PC-3 (cell line): ENCODE measurements at regions not wholly inside any gene's neighbourhood (a gene's known extent, or its start where the extent isn't known, plus 50 kb on each side); places are given as distances from the start of the nearest gene placed in this dataset.

Experiments used
- ATAC-seq: fragments of 200-7000 bp; cut with Tn5 transposase; 2 replicates; pipeline ENCODE4 v1.9.1; 2020; ENCODE audit warnings: mild to moderate bottlenecking, moderate library complexity
- BruUV-seq: library from RNA; stranded (reverse); fragments of 400-500 nt; replicated peaks from 2 replicates; lab custom pipeline; 2021; lab: Mats Ljungman, UMichigan
- CTCF ChIA-PET: fragments of 300-600 bp; sonication (Branson Sonifier 250); formaldehyde crosslinking; loops from one replicate; lab custom pipeline; 2022; ENCODE audit warnings: antibody characterized with exemption; lab: Charles Lee
- POLR2A ChIA-PET: fragments of 300-600 bp; sonication (Branson Sonifier 250); formaldehyde crosslinking; loops from one replicate; lab custom pipeline; 2022; ENCODE audit warnings: antibody characterized with exemption; ENCODE audit not compliant: unreplicated experiment; lab: Charles Lee
- DNase-seq: peaks from one replicate; pipeline ENCODE4 v3.0.0-alpha.2; 2015
- H2AFZ ChIP-seq: fragments of 300-600 bp; sonication (generic); 2 replicates; pipeline ENCODE4 v1.6.0; 2016; ENCODE audit warnings: antibody characterized with exemption, low read length
- H3F3A ChIP-seq: fragments of 300-600 bp; sonication (generic); one replicate; pipeline ENCODE4 v1.6.0; 2017; ENCODE audit warnings: antibody characterized with exemption, low read length, control low read depth, mild to moderate bottlenecking; ENCODE audit not compliant: unreplicated experiment
- H3K27ac ChIP-seq: fragments of 300-600 bp; sonication (generic); 2 replicates; pipeline ENCODE4 v1.5.1; 2016; ENCODE audit warnings: mild to moderate bottlenecking, low read length
- H3K27me3 ChIP-seq: fragments of 300-600 bp; sonication (generic); 2 replicates; pipeline ENCODE4 v1.6.1; 2016; ENCODE audit warnings: low read length, mixed read lengths
- H3K36me3 ChIP-seq: fragments of 300-600 bp; sonication (generic); 2 replicates; pipeline ENCODE4 v1.6.1; 2016; ENCODE audit warnings: low read depth, mixed run types, low read length, mixed read lengths
- H3K4me1 ChIP-seq: fragments of 300-600 bp; sonication (generic); 2 replicates; pipeline ENCODE4 v1.5.1; 2016; ENCODE audit warnings: low read length; ENCODE audit not compliant: insufficient read depth
- H3K4me2 ChIP-seq: fragments of 300-600 bp; sonication (generic); 2 replicates; pipeline ENCODE4 v1.6.0; 2016; ENCODE audit warnings: low read length
- H3K4me3 ChIP-seq: fragments of 300-600 bp; sonication (generic); 2 replicates; pipeline ENCODE4 v1.5.1; 2016; ENCODE audit warnings: mild to moderate bottlenecking, low read length, mixed read lengths
- H3K79me2 ChIP-seq: fragments of 300-600 bp; sonication (generic); 2 replicates; pipeline ENCODE4 v1.6.1; 2017; ENCODE audit warnings: low read length, mixed read lengths
- H3K9ac ChIP-seq: fragments of 300-600 bp; sonication (generic); 2 replicates; pipeline ENCODE4 v1.6.0; 2016; ENCODE audit warnings: mild to moderate bottlenecking, low read length
- H3K9me2 ChIP-seq: fragments of 300-600 bp; sonication (generic); replicated peaks from 2 replicates; pipeline ENCODE4 v1.6.1; 2016; ENCODE audit warnings: mixed run types, low read length, mixed read lengths
- H3K9me3 ChIP-seq: fragments of 300-600 bp; sonication (generic); 2 replicates; pipeline ENCODE4 v1.6.1; 2016; ENCODE audit warnings: low read length, mixed read lengths
- H4K20me1 ChIP-seq: fragments of 300-600 bp; sonication (generic); 2 replicates; pipeline ENCODE4 v1.6.1; 2016; ENCODE audit warnings: low read length, mixed read lengths
- EZH2 ChIP-seq: fragments of 300-600 bp; sonication (generic); IDR thresholded peaks from one replicate; pipeline ENCODE4 v1.6.1; 2017; ENCODE audit warnings: antibody characterized with exemption, mild to moderate bottlenecking, low read length; ENCODE audit not compliant: unreplicated experiment
- EZH2phosphoT487 ChIP-seq: fragments of 300-600 bp; sonication (generic); IDR thresholded peaks from 2 replicates; pipeline ENCODE4 v1.6.1; 2018; ENCODE audit warnings: mild to moderate bottlenecking, antibody characterized with exemption, low read length, borderline replicate concordance
- intact Hi-C: fragments of 100-400 bp; cut with micrococcal nuclease; formaldehyde crosslinking; loops from 2 replicates; pipeline ENCODE4 v1.9.0; 2023
- TF ChIP-seq, protein P1 (sequence below): fragments of 300-600 bp; sonication (generic); conservative IDR thresholded peaks from 2 replicates; pipeline ENCODE4 v1.5.1; 2017; ENCODE audit warnings: antibody characterized with exemption, low read depth, mild to moderate bottlenecking, low read length

DNA sequence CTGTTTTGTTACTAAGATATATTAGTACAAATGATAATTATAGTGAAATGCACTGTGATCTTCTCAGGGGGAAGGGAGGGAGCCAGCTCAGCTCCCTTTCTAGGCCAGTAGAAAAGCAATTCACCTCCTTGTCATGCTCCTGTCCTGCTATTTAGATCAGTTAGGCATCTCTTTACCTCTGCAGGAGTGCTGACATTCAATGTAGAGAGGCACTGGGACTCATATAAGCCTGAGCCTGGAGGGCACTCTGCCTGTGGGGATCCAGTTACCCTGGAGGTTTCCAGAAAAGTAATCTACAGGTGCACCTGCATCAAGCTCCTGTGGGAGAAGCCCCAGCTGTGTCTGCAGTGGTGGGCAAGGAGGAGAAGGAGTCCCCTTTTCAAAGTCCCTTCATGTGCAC is 277.0 kb downstream of the CPS1 start:
- Histone ChIP-seq H3K27me3 (peaks cover 17% of the 10 kb centered on the region; the same call in 1 of the 2 replicates), H2AFZ (no peak overlapping the region), H3K9ac (no peak overlapping the region), H3K4me3 (no peak overlapping the region), H3F3A (no peaks in the 10 kb centered on the region), H3K9me2 (no peaks in the 10 kb centered on the region), H3K4me1 (no peaks in the 10 kb centered on the region), H3K36me3 (no peaks in the 10 kb centered on the region), H3K9me3 (no peaks in the 10 kb centered on the region), H3K4me2 (no peak overlapping the region), H3K79me2 (no peaks in the 10 kb centered on the region), H4K20me1 (no peaks in the 10 kb centered on the region; the same call in 1 of the 2 replicates), H3K27ac (no peak overlapping the region)
- intact Hi-C loops, result no loop called here
- BruUV-seq, result no TSS peak
- DNase-seq, result no peak
- ChIA-PET POLR2A (no interaction called here), CTCF (no interaction called here)
- no peak for ATAC-seq
- TF ChIP-seq, protein P1, sequence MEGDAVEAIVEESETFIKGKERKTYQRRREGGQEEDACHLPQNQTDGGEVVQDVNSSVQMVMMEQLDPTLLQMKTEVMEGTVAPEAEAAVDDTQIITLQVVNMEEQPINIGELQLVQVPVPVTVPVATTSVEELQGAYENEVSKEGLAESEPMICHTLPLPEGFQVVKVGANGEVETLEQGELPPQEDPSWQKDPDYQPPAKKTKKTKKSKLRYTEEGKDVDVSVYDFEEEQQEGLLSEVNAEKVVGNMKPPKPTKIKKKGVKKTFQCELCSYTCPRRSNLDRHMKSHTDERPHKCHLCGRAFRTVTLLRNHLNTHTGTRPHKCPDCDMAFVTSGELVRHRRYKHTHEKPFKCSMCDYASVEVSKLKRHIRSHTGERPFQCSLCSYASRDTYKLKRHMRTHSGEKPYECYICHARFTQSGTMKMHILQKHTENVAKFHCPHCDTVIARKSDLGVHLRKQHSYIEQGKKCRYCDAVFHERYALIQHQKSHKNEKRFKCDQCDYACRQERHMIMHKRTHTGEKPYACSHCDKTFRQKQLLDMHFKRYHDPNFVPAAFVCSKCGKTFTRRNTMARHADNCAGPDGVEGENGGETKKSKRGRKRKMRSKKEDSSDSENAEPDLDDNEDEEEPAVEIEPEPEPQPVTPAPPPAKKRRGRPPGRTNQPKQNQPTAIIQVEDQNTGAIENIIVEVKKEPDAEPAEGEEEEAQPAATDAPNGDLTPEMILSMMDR, result no peak
- no peak for TF ChIP-seq EZH2
- TF ChIP-seq EZH2phosphoT487, result no peak

DNA sequence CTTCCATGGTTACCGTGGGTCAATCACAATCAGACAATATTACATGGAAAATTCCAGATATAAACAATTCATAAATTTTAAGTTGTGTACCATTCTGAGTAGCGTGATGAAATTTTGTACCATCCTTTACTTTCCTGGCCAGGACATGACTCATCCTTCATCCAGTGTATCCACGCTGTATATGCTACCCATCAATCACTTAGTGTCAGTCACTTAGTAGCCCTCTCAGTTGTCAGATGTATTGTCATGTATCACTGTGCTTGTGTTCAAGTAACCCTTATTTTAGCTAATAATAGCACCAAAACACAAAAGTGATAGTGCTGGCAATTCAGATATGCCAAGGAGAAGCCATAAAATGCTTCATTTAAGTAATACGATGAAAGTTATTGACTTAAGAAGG is 282.6 kb downstream of the CPS1 start:
- H3K27ac ChIP-seq, result no peak overlapping the region
- intact Hi-C loops, result no loop called here
- ATAC-seq, result no peak
- no peak overlapping the region for H3K4me3 ChIP-seq
- no peaks in the 10 kb centered on the region for H3K4me1 ChIP-seq
- H3F3A ChIP-seq, result no peaks in the 10 kb centered on the region
- H3K27me3 ChIP-seq, result 0 out of 2 replicates have a peak, but pooled peaks cover 4% of the 10 kb centered on the region
- TF ChIP-seq, protein P1, result no peak
- TF ChIP-seq EZH2phosphoT487, result no peak
- no peak for TF ChIP-seq EZH2
- H3K36me3 ChIP-seq, result no peaks in the 10 kb centered on the region
- no peaks in the 10 kb centered on the region for H3K9me2 ChIP-seq
- ChIA-PET CTCF (no interaction called here), POLR2A (no interaction called here)
- DNase-seq, result no peak
- no peaks in the 10 kb centered on the region for H3K79me2 ChIP-seq
- no peak overlapping the region for H3K9ac ChIP-seq
- H3K4me2 ChIP-seq, result no peak overlapping the region
- H3K9me3 ChIP-seq, result no peaks in the 10 kb centered on the region
- H4K20me1 ChIP-seq, result no peaks in the 10 kb centered on the region; the same call in 1 of the 2 replicates
- no peak overlapping the region for H2AFZ ChIP-seq
- no TSS peak for BruUV-seq

DNA sequence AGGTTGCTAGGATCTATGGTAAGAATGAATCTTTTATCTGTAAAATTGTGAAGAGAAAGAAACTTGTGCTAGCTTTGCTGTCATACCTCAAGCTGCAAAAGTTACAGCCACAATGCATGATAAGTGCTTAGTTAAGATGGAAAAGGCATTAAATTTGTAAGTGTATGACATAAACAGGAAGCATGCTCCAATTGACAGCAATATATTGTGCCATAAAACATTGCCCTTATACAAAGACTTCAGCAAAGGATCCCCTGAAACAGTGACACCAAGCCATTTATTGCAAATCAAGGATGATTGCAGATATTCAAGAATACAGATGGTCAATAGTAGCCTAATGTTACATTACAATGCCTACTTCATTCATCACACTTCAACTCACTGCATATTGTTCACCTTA is 283.1 kb downstream of the CPS1 start:
- Histone ChIP-seq H3K9me2 (no peaks in the 10 kb centered on the region), H3K4me2 (no peak overlapping the region), H3K27me3 (0 out of 2 replicates have a peak, but pooled peaks cover 4% of the 10 kb centered on the region), H4K20me1 (no peaks in the 10 kb centered on the region; the same call in 1 of the 2 replicates), H3K9ac (no peak overlapping the region), H3K27ac (no peak overlapping the region), H3K36me3 (no peaks in the 10 kb centered on the region), H3K4me3 (no peak overlapping the region), H2AFZ (no peak overlapping the region), H3K79me2 (no peaks in the 10 kb centered on the region), H3K9me3 (no peaks in the 10 kb centered on the region), H3K4me1 (no peaks in the 10 kb centered on the region), H3F3A (no peaks in the 10 kb centered on the region)
- ChIA-PET CTCF (no interaction called here), POLR2A (no interaction called here)
- ATAC-seq (no peak), DNase-seq (no peak)
- BruUV-seq, result no TSS peak
- intact Hi-C loops, result no loop called here
- TF ChIP-seq, protein P1, result no peak
- TF ChIP-seq EZH2 (no peak), EZH2phosphoT487 (no peak)
